ENCODE measurements at regions not wholly inside any gene's neighbourhood (a gene's known extent, or its start where the extent isn't known, plus 50 kb on each side); places are given as distances from the start of the nearest gene placed in this dataset.

DNA sequence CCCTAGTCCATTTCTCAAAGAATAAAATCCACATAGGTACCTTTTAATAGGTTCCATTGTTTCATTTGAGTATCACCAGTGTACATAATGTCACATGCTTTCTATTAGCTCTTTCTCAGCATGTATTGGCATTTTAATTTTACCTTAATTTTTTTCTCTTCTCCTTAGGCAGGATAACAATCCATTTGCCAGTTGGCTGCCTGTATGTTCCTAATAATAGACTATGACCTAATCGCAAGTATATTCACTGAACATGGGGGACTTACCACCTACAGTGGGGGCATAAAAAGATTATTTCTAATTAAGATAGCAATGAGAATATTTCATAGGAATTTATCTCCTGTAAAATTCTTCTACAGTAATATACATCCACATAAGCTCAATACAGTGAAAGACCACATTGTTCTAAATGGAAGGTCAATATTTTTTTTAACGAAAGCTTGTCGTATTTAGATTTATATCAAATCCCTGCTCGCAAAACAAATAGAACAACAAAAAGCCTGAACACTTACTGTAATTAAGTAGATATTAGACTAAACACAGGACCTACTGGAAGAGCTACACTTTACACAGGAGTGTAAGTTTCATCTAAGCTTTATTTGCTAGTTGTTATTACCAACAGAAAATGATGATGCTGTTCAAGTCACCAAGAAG, 76.4 kb downstream of the OGFRL1 start:
- TF ChIP-seq, protein P1, sequence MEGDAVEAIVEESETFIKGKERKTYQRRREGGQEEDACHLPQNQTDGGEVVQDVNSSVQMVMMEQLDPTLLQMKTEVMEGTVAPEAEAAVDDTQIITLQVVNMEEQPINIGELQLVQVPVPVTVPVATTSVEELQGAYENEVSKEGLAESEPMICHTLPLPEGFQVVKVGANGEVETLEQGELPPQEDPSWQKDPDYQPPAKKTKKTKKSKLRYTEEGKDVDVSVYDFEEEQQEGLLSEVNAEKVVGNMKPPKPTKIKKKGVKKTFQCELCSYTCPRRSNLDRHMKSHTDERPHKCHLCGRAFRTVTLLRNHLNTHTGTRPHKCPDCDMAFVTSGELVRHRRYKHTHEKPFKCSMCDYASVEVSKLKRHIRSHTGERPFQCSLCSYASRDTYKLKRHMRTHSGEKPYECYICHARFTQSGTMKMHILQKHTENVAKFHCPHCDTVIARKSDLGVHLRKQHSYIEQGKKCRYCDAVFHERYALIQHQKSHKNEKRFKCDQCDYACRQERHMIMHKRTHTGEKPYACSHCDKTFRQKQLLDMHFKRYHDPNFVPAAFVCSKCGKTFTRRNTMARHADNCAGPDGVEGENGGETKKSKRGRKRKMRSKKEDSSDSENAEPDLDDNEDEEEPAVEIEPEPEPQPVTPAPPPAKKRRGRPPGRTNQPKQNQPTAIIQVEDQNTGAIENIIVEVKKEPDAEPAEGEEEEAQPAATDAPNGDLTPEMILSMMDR (IDR thresholded peaks at IDR 0.05; ENCODE audit: extremely low read depth in 1 of 2, insufficient read depth in 1 of 2, low read depth in 1 of 2, low read length in 2 of 2) = no peak
- TF ChIP-seq JUN (IDR thresholded peaks at IDR 0.05; ENCODE audit: borderline replicate concordance, insufficient read depth, insufficient read length, low read depth) (no peak), MYC (IDR thresholded peaks at IDR 0.05; ENCODE audit: low read depth, low read length) (no peak), FOS (IDR thresholded peaks at IDR 0.05; ENCODE audit: borderline replicate concordance, insufficient read depth, low read length) (no peak)
